HG03039 (cell line): ENCODE measurements at regions not wholly inside any gene's neighbourhood (a gene's known extent, or its start where the extent isn't known, plus 50 kb on each side); places are given as distances from the start of the nearest gene placed in this dataset.
"Not testable (repeated sequence)": the region's sequence is repeated elsewhere in the genome, so short reads cannot be mapped to it uniquely, and the experiment has no call there.

Experiments used
- ATAC-seq: cut with Tn5 transposase; IDR thresholded peaks from one replicate; pipeline ENCODE4 v1.9.1; 2021; ENCODE audit warnings: mild to moderate bottlenecking, moderate library complexity; ENCODE audit not compliant: unreplicated experiment

DNA sequence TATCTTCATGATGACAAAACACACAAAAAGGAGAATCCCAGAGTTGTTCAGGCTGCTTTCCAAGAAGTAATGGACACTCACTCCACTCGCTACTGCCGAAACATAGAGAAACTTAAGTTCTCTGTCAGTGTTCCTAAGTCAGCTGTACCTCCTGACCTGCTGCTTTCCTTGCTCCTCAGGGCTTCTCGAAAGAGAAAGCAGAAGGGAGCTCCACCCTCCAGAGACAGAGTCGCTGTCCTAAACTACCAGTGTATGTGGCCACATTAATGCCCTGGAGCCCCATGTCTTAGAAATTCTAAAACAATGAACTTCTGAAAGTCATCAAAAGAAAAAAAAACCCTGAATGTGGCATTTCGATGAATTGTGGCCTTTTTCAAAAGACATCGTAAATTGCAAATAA is 390.8 kb upstream of the MON1B start:
- ATAC-seq, result no peak

DNA sequence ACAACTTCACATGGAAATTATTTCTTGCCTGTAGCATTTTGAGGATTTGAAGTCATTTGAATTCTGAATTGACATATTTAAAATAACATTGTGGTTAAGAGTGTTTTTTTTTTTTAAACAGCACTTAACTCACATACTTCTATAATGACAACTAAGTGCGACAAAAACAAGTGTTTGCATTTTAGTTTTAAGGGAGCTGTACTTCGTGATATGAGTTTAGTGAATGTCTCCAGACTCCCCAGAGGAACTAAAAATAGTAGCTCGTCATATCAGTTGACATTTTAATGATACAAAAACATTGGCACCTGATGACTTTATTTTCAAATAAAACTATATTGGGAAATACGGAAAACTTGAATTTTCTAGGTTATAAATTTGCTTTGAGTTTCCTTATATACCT is 389.6 kb upstream of the MON1B start:
- no peak for ATAC-seq

DNA sequence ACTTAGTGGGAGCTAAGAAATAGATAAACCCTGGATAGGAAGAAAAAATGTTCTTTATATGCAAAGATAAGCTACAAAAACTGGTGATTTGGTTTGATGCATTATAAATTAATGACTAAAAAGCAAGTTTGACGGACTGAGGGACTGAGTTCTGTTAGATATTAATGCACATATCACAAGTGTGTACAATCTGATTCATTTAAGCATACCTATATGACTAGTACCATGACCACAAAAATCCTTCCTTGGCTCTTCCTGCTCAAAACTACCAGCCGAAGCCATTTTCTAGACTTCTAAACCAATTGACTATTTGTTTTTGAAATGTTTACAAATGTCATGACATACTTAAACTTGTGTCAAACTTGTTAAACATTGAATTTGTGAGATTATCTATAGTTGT is 374.5 kb upstream of the MON1B start:
- ATAC-seq, result no peak

DNA sequence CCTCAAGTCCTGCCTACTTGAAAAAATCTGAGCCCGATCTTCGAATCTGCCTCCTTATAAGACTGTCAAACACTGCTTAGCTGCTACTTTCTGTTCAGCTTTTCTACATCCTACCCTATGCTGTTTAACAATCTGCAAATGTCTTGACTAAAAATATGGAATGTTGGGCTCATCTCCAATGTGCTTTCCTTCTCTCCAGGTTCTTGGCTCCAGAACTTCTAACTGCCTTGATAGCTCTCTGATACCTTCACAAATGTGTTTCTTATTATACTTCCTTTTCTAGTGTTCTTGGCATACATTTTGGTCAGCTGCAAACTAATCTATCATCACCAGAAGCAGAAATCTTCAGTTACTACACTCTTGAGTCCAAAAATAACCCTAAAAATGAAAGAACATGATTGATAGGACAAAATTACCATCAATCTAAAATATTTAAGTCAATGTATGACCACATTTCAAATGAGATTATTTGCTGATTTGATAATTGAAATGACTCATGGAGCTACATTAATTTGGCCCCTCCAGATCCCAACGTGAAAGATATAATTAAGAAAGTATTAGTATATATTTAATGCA is 372.3 kb upstream of the MON1B start:
- ATAC-seq, result no peak

DNA sequence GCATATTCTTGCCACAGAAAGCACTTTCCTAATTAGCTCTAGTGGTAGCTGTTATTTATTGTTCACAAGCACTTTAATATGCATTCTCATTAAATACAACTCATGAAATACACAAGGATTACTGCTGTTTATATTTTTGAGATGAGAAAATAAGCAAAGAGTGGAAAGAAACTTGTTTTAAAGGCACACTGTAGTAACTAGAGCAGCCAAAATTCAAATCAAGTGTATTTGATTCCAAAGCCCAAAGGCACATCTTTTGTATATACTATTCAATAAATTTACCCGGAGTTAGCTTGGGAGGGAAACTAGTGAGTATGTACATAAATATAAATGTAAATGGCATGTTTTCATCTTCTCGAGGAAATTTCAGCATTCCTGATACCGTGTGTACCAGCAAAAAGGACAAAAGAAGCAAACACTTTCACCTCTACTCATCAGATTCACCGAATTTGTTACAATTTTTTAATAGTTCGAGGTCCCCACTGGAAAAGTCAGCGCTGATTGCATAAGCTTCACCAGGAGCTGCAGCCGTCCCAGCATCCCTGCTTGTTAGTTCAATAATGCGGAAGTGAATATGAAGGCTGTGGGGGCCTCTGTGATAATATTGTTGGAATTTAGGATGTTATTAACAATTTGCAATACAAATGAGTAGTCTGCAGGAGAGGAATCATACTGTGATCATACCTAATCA is 371.6 kb upstream of the MON1B start:
- no peak for ATAC-seq

DNA sequence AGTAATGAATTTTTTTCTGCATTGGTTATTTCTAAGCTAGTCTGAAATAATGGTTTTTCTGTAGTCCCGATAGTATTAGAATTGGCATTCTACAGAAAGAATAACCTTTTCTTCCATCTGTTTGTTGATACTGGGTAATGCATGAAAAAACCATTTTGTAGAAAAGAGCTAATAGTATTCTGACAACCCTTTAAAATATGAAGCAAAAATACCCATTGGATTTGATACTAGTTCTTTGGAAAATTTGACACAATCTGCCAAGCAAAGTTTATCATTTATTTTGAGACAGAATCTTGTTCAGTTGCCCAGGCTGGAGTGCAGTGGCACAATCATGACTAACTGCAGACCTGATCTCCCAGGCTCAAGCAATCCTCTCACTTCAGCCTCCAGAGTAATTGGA is 366.8 kb upstream of the MON1B start:
- ATAC-seq, result no peak

DNA sequence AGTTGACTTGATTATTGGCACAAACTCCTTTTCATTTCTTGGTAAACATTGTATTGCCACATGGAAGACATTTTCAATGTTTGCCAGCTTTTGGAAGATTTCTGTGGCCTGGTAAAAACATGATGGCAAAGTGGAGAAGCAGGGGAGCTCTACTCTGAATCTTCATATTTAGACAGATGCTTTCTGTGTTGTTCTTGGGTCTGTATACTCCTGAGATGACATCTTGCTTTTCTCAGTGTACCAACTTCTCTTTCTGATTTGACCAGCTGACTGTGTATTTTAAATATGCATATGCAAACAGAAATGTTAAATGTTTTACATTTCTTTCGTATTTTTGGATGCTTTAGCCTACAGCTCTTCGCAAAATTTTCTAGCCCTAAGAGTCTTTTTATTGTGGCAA is 366.2 kb upstream of the MON1B start:
- ATAC-seq, result no peak

DNA sequence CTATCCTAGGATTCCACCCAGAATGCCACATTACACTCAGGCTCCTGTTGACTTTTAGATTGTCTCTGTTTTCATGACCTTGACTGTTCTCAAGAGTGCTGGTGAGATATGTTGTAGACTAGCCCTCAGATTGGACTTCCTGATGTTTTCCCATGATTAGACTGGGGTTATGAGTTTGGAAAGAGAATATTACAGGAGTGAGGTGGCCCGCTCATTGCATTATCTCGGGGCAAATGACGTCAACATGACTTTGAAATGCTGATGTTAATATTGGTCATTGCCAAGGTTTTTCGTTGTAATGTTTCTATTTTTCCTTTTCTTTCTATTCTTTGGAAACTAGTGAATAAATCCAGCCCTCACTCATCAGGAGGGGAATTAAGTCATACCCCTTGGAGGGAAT is 355.7 kb upstream of the MON1B start:
- no peak for ATAC-seq

DNA sequence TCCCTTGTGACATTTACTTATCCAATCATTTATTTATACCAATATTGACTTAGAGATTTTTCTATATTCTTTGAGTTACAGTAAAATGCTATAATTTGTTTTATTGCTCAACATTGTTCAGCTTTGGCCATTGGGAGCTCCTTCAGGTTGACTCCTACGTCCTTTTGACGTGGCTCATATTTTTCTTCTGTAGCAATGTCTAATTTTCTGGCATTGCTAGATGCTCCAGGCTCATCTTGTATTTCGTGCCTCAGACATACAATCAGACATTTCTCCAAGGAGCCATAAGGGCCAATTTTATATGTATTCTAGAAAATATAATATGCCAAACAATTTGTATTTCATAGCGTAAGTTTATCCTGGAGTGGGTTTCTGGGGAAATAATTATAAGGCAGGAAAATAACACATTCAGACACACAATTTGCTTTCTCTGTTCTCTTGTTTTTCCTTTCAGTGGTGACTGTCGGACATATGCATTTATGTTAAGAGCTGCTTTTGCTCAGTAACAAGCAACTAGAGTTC is 355.1 kb upstream of the MON1B start:
- ATAC-seq, result no peak

DNA sequence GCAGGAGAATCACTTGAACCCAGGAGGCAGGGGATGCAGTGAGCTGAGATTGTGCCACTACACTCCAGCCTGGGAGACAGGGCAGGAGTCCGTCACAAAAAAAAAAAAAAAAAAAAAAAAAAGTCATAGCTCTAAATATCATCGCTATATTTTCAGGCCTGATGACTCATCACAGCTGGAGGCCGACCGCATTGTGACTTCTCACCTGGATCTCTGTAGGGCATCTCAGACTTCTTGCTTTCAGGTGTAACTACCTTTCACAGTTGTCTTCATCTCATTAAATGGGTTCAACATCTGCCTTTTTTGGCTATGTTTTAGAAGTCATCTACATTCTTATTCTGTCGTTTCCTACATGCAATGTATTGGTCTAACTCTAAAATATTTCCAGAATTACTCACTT is 353.1 kb upstream of the MON1B start:
- ATAC-seq, result no peak

DNA sequence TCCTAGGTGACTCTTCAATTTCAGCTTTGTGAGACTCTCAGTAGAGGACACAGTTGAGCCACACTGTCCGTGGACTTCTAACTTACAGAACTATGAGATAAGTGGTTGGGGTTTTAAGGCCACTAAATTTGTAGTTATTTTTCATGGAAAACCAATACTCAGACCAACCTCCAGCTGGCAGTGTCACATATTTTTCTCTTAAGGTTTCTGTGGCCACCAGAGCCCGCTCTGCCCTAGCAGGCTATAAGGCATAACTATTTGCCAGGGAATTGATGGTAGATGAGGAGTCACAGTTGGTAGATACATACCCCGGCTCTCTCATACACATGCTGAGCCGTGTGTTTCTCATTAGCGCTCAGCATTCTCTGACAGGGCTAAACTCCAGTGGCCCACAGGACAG is 336.8 kb upstream of the MON1B start:
- ATAC-seq, result no peak

DNA sequence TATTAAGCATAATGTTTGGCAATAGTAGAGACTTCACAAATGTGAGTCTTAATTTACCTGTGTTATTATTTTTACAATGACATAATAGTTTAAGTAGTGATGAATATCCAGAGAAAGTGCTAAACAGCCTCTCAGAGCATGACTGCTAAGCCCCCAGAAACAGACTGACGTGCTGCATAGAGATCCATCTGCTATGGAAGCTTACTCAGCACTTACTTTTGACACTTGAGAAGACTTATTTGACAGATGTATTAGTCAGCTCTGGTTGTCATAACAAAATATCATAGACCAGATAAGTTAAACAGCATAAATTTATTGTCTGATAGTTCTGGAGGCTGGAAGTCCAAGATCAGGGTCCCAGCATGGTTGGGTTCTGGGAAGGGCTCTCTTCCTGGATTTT is 334.9 kb upstream of the MON1B start:
- no peak for ATAC-seq

DNA sequence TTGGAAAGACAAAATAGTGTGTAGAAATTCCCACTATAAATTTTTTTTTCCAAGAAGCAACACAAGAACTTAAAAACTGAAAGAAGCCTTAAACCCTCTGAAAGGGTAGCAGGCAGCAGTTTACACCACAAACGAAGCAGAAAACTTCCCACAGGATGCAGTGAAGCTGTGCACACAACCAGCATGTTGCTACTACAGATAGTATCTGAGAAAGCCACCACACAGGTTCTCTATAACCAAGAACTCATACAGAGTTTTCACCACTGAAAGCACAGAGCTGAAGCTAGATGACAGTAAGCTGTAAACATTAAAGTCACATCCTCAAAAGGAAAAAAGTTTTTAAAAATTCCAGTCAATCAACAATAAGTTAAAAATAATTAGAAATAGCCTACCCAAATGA is 333.6 kb upstream of the MON1B start:
- no peak for ATAC-seq

DNA sequence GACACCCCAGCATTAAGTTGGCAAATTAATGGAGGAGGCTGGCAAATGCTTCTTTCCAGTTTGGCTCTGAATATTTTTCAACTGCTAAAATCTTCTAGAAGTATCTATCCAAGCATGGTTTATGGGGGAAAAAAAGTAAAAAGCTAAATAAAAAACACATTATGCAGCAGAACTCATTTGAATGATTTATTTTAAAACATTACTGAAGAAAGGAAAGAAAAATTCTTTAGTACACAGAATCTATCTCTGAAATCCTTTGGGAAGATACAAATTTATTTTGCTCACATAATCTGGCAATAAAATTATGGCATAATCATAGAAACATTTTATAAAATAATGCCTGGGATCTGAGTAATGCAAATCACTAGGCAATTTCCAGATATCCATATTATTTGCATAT is 328.1 kb upstream of the MON1B start:
- no peak for ATAC-seq

DNA sequence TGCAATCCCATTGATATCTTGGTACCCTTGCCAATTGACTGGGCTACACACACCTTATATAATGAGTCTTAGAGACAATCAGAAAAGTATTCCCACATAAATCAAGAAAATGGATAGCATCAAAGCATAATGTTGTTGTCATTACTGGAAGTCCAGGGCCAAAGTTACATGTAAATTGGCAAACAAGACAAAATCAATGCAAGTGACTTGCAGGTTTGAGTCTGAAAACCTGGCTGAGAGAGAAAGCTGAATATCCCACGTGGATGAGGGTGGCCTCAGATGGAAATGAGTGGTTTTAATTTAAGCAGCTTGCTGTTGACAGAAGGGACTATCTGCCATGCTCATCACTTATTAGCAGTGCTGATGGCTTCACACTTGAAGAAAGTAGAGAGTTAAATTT is 324.0 kb upstream of the MON1B start:
- ATAC-seq, result no peak

DNA sequence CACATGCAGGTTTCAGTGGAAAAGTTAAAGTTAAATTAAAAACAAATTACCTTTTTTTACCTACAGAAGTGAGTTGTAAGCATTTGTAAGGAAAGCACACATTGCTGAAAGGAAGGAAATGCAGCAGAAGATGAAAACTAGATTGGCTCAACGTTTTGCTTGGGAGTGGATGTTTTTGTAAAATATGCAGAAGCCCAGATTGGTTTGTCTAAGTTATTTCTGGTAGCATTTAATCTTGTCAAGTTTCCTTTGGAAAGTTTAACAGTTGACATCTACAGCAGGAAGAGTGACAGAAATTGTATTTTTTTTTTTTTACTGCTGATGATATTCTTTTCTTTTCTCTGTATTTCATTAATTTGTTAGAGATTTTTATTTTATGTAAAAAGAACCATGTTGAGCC is 315.1 kb upstream of the MON1B start:
- ATAC-seq, result no peak

DNA sequence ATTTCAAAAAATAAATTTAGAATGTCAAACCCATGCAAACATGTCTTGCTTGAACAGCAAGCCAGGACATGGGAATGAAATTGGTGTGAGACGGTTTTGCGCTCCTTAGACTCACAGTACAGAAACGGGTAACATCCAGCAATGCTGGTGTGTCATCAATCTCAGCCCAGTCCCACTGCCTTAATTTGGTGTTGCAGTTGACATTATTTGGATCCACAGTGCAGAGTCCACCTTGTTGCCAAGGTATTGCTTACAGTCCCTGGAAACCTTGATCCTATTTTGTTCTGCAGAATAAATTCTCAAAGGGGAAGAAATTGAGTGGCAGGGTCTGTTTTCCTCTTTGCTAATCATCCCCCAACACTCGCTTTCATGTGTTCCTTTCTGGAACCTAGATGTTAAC is 311.6 kb upstream of the MON1B start:
- ATAC-seq, result no peak

DNA sequence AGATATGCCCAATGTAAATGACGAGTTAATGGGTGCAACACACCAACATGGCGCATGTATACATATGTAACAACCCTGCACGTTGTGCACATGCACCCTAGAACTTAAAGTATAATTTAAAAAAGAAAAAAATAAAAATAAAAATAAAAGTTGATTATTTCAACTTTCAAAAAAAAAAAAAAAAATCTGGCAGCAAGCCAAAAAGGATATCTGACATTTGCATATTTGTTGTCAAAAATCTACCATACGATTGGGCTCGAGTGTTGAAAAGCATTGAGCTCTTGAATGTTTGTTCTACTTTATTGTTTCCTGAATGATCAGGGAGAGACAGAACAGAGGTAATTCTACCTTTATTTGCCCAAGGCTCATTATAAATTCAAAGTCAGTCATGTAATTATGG is 310.5 kb upstream of the MON1B start:
- ATAC-seq, result not testable (repeated sequence)

DNA sequence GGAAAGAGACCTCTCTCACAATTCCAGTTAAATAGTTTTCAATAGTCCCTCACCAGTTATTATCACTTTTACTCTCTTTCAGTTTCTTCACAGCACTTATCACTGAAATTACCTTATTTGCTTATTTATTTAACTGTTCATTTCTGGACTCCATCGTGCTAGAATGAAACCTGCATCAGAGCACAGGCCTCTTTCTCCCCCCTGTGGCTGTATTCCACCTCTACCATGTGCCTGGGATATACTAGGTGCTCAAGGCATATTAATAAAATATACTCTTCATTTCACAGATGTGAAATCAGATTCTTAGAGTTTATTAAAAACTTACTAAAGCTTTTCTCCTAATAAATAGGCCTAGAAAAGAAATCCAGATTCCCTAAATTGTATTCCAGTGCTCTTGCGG is 308.9 kb upstream of the MON1B start:
- ATAC-seq, result no peak

DNA sequence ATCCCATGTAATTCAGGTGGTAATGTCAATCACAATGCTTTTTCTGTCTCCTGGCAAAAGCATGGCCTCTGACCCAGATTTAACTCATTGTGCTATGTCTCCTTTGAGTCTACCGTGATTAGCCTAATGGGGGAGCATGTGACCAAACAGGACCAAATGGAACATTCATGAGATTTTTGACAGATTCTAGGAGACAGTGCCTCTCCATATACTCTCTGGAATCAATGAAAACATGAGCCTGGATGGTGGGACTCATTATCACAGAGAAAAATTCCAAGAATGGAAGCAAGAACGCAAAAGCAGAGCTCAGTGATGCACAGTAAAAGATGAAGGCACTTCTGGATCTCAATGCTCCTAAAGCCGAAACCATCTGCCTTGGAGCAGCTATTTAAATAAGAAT is 307.9 kb upstream of the MON1B start:
- ATAC-seq, result no peak

DNA sequence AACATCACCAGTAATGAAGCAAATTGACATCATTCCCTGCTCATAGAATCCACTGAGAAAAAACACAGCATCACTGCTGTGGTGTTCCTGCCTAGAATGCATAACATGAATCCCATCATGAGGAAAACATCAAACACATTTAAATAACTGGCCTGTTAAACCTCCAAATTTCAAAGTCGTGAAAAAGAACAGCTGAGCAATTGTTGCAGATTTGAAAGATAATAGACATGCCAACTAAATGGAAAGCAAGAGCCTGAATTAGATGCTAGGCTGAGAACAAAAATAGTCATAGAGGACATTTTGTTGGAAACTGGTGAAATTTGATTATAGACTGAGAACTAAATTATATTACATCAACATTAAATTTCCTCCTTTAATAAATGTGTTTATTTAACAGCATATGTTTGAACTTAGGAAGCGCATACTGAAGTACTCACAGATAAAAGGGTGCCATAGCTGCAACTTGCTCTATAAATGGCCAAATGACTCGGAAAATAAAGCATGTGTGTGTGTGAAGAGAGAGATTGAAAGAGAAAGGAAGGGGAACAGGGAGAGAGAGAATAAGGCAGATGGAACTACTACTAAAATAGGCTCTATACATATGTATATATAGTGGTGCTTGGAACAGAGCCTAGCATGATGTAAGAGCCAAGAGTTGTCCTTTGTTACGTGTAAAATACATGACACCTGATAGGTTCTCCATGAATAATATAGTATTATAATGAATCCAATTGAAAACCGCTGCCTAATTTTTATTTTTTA is 305.0 kb upstream of the MON1B start:
- ATAC-seq, result no peak

DNA sequence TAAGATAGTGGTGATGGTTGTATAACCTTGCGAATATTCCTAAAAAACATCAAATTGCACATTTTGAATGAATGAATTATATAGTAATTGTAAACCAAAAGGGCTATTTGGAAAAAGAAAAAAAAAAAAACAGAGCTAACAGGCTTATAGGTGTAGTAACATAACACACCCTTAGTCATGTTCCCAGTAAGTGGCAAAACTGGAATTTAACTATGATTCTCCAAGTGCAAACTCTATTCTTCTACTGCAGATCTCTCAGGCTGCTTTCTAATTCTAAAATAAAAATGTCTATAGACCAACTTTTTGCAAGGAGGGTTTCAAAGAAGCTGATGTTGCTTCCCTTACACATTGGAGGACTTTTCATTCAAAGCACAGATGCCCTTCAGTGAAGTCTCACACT is 293.2 kb upstream of the MON1B start:
- no peak for ATAC-seq
